SK-N-SH treated with all-trans-retinoic acid at 6 μM for 48 hours (cell line): ENCODE measurements at regions not wholly inside any gene's neighbourhood (a gene's known extent, or its start where the extent isn't known, plus 50 kb on each side); places are given as distances from the start of the nearest gene placed in this dataset.

Experiments used
- ARNTL ChIP-seq: fragments of 450-650 bp; formaldehyde crosslinking; IDR thresholded peaks from 2 replicates; pipeline ENCODE4 v1.5.0; 2020; ENCODE audit warnings: low read depth, mild to moderate bottlenecking, moderate library complexity, borderline replicate concordance
- CREB5 ChIP-seq: fragments of 250-450 bp; sonication (Bioruptor Pico); IDR thresholded peaks from 2 replicates; pipeline ENCODE4 v1.5.1; 2020; ENCODE audit warnings: low read depth, mild to moderate bottlenecking, moderate library complexity
- CSDC2 ChIP-seq: fragments of 250-450 bp; sonication (Bioruptor Pico); IDR thresholded peaks from 2 replicates; pipeline ENCODE4 v1.5.0; 2020; ENCODE audit warnings: mild to moderate bottlenecking, moderate library complexity
- CSRNP3 ChIP-seq: fragments of 250-450 bp; sonication (Bioruptor Pico); IDR thresholded peaks from 2 replicates; pipeline ENCODE4 v1.5.1; 2021; ENCODE audit warnings: mild to moderate bottlenecking, moderate library complexity
- PATZ1 ChIP-seq: fragments of 250-450 bp; sonication (Bioruptor Pico); IDR thresholded peaks from 2 replicates; pipeline ENCODE4 v1.8.0; 2020; ENCODE audit warnings: mild to moderate bottlenecking, moderate library complexity, borderline replicate concordance
- RARB ChIP-seq: fragments of 250-450 bp; sonication (Bioruptor Pico); IDR thresholded peaks from 2 replicates; pipeline ENCODE4 v1.8.0; 2021; ENCODE audit warnings: mild to moderate bottlenecking, moderate library complexity
- SNAI2 ChIP-seq: fragments of 250-450 bp; sonication (Bioruptor Pico); IDR thresholded peaks from 2 replicates; pipeline ENCODE4 v1.5.0; 2020; ENCODE audit warnings: mild to moderate bottlenecking, moderate library complexity
- TCF4 ChIP-seq: fragments of 250-450 bp; sonication (Bioruptor Pico); IDR thresholded peaks from 2 replicates; pipeline ENCODE4 v1.8.0; 2021; ENCODE audit warnings: mild to moderate bottlenecking, moderate library complexity, borderline replicate concordance
- ZC3H10 ChIP-seq: fragments of 250-450 bp; sonication (Bioruptor Pico); IDR thresholded peaks from 2 replicates; pipeline ENCODE4 v1.5.1; 2021; ENCODE audit warnings: mild to moderate bottlenecking, moderate library complexity
- ZFP3 ChIP-seq: fragments of 250-450 bp; sonication (Bioruptor Pico); IDR thresholded peaks from 2 replicates; pipeline ENCODE4 v1.5.0; 2020; ENCODE audit warnings: mild to moderate bottlenecking, moderate library complexity
- ZNF565 ChIP-seq: fragments of 450-650 bp; formaldehyde crosslinking; conservative IDR thresholded peaks from 2 replicates; pipeline ENCODE4 v1.5.0; 2020; ENCODE audit warnings: low read depth, mild to moderate bottlenecking, moderate library complexity

- TF ChIP-seq CREB5 (CRISPR knock-in tag): no peak
- TF ChIP-seq CSDC2 (CRISPR knock-in tag): no peak
- TF ChIP-seq RARB (CRISPR knock-in tag): no peak
- TF ChIP-seq ZC3H10 (CRISPR knock-in tag): no peak
- TF ChIP-seq ARNTL (CRISPR knock-in tag): no peak
- TF ChIP-seq SNAI2 (CRISPR knock-in tag): no peak
- no peak for TF ChIP-seq CSRNP3 (CRISPR knock-in tag)
- TF ChIP-seq PATZ1: no peak
- TF ChIP-seq ZFP3: no peak
- TF ChIP-seq TCF4 (CRISPR knock-in tag): no peak
- no peak for TF ChIP-seq ZNF565
Measured at GRCh38 chr7:142353147-142354060, 95.5 kb upstream of the PRSS58 start.
